HS-27A (cell line): ENCODE measurements at regions not wholly inside any gene's neighbourhood (a gene's known extent, or its start where the extent isn't known, plus 50 kb on each side); places are given as distances from the start of the nearest gene placed in this dataset.
"Not testable (repeated sequence)": the region's sequence is repeated elsewhere in the genome, so short reads cannot be mapped to it uniquely, and the experiment has no call there.

Source experiments
- DNase-seq: peaks from one replicate; pipeline ENCODE4 v3.0.0-alpha.2; 2012; ENCODE audit warnings: low read depth, missing footprints

- no peak for DNase-seq
Observed at GRCh38 chr1:56266359-56266758, 313.0 kb downstream of the PLPP3 start.

GRCh38 chr1:56265216-56265615, 314.1 kb downstream of the PLPP3 start:
- no peak for DNase-seq

DNA sequence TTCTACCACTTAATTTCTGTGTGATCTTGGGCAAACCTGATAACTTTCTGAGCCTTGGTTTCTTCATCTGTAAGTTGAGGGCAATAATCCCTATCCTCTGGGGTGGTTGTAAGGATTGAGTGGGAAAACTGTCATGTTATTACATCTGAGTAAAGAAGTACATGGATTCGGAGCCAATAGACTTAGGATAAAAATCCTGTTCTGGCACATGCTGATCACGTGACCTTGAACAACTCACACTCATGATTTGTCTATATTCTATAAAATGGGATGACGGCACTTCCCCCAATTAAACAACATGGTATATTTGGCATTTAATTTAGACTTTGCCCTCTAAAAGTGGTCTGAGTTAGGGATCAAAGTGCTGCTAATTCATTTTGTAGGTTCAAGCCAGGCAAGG, 315.5 kb downstream of the PLPP3 start:
- no peak for DNase-seq

- DNase-seq: no peak
Observed at GRCh38 chr1:56258371-56258770, 321.0 kb downstream of the PLPP3 start.

- no peak for DNase-seq
Observed at GRCh38 chr1:56257726-56258125, 321.6 kb downstream of the PLPP3 start.

GRCh38 chr1:56256153-56257000, 323.0 kb downstream of the PLPP3 start:
- no peak for DNase-seq

- no peak for DNase-seq
Observed at GRCh38 chr1:56255516-56256152, 323.7 kb downstream of the PLPP3 start.

- DNase-seq: no peak
Observed at GRCh38 chr1:56254130-56254529, 325.2 kb downstream of the PLPP3 start.

DNA sequence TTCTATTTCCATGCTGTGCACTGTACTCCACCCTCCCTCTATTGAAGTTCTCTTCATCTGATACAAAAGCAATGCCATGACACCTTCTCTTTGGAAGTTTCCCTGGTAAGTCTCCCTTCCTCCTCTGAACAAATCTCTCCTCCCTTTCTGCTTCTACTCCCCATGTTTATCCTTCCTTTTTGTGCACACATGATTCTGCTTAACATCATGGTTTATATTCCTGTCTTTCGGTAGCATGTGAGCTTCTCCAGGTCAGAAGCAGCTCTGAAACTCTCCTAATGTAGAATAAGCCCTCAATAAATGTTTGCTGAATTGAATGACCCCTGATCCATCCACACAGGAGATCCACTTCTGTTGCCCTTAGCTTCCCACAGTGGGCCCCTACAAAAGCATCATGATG, 328.6 kb downstream of the PLPP3 start:
- no peak for DNase-seq

GRCh38 chr1:56249234-56249633, 330.1 kb downstream of the PLPP3 start:
- DNase-seq: no peak

- no peak for DNase-seq
Observed at GRCh38 chr1:56248138-56248537, 331.2 kb downstream of the PLPP3 start.

DNA sequence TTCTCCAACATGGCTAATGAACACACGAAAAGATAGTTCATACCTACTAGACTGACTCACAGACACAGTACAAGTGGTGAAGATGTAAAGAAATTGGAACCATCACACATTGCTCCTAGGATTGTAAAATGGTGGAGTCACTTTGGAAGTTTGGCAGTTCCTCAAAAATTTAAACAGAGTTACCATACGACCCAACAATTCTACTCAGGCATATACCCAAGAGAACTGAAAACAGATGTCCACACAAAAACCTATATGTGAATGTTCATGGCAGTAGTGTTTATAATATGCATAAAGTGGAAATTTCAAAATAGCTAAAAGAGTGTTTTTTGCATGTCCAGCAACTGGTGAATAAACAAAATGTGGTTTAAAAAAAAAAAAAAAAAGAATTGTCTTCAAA, 332.6 kb downstream of the PLPP3 start:
- DNase-seq: not testable (repeated sequence)

DNA sequence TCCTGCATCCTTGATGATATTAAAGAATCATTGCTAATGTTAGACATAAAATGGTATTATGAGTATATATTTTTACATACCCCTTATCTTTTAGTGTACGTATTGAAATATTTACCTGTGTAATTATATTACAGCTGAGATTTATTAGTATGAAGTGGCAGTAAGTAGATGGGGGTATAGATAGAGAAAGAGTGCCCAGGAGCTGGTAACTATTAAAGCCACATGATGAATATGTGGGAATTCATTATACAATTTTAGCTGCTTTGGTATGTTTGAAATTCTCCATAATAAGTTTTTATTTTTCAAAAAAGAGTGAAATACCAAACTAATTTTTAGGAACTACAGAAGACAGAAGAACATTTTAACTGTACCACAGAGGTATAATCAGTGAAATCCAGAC, 339.0 kb downstream of the PLPP3 start:
- DNase-seq: no peak

GRCh38 chr1:56237491-56238064, 341.8 kb downstream of the PLPP3 start:
- no peak for DNase-seq

DNA sequence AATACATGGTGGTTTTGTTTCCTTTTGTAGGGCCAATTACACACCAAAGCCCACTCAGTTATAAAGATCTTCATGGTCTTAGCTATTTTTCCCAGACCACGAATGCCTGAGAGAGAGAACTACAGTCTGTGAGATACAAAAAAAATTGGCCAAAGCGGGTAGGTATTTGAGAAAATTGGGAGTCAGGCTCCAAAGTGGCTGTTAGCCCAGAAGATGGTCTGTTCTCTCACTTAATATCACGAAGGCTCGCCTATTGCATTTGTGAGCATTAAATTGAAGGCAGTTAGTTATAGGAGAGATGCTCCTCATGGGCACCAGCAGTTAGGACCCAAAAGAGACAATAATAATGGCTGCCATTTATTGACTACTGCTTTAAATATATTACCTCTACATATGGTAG, 342.7 kb downstream of the PLPP3 start:
- DNase-seq: no peak

DNA sequence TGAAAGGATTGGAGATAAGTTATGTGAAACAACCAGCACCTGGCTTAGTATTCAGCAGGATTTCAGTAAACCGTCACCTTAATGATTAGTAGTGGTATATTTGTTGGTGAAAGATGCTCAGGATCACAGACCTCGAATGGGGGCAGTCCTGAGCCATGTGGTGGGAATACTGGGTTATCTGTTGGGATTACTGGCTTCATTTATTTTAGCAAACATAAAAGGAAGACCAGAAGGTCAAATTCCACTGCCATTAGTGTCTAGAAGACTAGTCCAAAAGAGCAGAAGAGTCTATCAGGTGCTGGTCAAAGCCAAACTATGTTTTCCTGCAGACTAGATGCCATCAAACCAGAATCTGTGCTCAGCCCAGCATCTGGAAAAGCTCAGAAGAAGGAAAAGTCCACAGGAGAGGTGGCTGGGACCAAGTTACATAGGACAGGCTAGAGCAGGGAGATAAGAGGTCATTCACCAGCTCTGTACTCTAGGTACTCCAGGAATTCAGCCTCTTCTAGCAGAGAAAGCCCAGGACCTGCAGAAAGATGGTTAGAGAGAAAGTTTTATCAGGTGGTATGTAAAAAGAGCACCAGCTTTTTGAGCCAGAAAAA, 343.4 kb downstream of the PLPP3 start:
- DNase-seq: no peak

GRCh38 chr1:56229186-56229585, 350.2 kb downstream of the PLPP3 start:
- DNase-seq: no peak

GRCh38 chr1:56227886-56228285, 351.5 kb downstream of the PLPP3 start:
- DNase-seq: no peak

DNA sequence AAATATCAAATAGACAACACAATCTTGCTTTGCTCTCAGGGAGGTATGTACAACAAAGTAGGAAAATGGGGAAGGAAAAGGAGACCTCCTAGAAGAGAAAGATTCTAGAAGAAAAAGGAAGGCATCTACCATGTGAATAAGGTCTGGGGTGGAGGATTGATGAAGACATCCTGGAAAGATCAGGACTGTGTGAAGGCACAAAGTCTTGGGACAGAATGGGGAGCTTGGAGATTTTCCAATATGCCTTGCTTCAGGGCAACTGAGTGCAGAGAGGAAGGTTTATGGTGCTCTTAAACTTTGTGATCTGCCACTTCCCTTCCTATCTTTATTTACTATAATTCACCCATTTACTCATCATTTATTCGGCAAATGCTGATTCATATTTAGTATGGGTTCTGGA, 352.0 kb downstream of the PLPP3 start:
- no peak for DNase-seq

DNA sequence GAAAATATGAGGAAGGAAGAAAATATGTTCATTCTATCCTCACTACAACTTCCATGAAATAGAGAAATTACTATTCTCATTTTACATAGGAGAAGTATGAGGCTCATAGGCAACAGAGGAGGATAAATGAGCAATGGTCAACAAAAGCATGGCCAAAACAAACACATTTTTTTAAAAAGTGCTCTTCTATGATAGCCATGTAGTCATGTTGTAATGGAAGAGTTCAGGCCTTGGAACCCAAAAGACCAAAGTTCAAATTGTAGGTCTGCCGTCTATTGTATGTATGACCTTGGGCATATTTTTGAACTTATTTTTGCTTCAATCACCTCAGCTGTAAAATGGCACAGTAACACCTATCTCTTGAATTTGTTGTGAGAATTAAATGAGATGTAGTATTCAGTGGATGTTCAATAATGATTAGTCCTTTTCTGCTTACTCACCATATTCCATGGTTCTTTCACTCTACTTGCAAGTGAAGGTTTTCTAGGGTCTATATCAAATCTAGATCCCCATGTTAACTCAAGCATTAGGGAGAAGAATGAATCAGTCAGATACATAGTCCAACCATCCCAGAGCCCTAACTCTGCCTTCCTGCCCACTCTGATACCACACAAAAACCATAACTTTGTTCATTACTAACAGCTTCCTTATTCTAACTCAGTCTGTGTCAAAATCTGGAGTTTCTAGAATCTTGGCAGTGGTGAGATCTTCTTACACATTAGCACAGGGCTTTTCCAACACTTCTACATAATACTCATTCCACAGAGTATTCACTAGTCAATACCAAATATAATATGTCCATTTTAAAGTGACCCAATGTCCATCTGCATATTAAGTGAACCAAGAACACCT, 353.2 kb downstream of the PLPP3 start:
- no peak for DNase-seq

DNA sequence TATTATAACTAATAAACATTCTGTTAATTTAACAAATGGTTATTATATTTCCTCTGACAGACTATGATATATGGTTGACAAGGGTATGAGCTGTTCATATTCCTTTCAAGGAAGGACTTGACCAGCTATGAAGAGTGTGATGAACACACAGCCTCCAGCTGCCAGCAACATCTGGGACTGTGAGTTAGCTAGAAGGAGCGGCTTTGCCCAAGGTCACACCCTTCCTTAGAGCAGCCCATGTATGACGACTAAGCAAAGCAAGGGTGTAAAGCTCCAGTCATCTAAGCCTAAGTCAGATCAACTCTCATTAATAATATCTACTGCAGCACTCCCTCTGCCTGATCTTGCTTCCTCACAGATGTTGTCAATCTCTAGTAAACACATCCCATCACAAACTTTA, 355.4 kb downstream of the PLPP3 start:
- no peak for DNase-seq
